PFSK-1 (cell line): ENCODE measurements at regions not wholly inside any gene's neighbourhood (a gene's known extent, or its start where the extent isn't known, plus 50 kb on each side); places are given as distances from the start of the nearest gene placed in this dataset.

Experiments
- FOXP2 ChIP-seq: optimal IDR thresholded peaks from 2 replicates; pipeline ENCODE3; 2011; ENCODE audit warnings: borderline replicate concordance, control low read depth, inconsistent platforms; ENCODE audit not compliant: insufficient read depth; ENCODE audit errors: extremely low read length, extremely low read depth
- POLR2AphosphoS5 ChIP-seq: IDR thresholded peaks from 2 replicates; pipeline ENCODE4 v1.6.1; 2012; ENCODE audit warnings: low read depth, mild to moderate bottlenecking, control low read depth, low read length, moderate library complexity
- REST ChIP-seq, 2 experiments: IDR thresholded peaks; 2 replicates each; pipeline versions ENCODE4 v1.6.1 to v1.8.0; 2011 to 2012; ENCODE audit warnings: low read depth in 2 of 2, low read length in 2 of 2, control low read depth in 1 of 2, inconsistent platforms in 1 of 2, mild to moderate bottlenecking in 1 of 2, moderate library complexity in 1 of 2; ENCODE audit not compliant: insufficient read depth in 1 of 2
- SIN3A ChIP-seq: IDR thresholded peaks from 2 replicates; pipeline ENCODE4 v1.6.1; 2012; ENCODE audit warnings: mild to moderate bottlenecking, low read length, moderate library complexity, borderline replicate concordance; ENCODE audit not compliant: insufficient read depth
- TAF1 ChIP-seq: IDR thresholded peaks from 2 replicates; pipeline ENCODE4 v1.6.1; 2012; ENCODE audit warnings: low read length, control low read depth, borderline replicate concordance; ENCODE audit not compliant: insufficient read depth

GRCh38 chr4:86483773-86484172 is 110.3 kb upstream of the PTPN13 start:
- TF ChIP-seq POLR2AphosphoS5, result no peak
- TF ChIP-seq SIN3A, result no peak
- TF ChIP-seq REST (IDR thresholded peaks at IDR 0.05; ENCODE audit: insufficient read depth in 1 of 2, low read depth in 2 of 2, low read length in 2 of 2), result no peak
- TF ChIP-seq FOXP2, result no peak
- no peak for TF ChIP-seq TAF1

DNA sequence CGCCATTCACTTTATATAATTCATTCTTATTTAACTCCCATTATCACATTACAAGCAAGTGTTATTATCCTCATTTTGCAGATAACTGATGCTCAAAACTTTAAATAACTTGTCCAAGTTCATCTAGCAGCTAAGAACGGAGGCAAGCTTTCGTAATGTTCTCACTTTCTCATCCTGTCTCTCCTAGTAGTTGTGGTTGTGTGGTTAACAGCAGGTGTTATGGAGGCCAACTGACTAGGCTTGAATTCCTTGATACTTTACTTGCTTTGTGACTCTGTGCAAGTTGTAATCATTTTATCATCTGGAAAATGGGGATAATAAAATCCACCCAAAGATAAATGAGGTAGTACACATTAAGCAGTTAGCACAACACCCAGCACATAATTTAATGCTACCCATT is 109.9 kb upstream of the PTPN13 start:
- TF ChIP-seq REST (IDR thresholded peaks at IDR 0.05; ENCODE audit: insufficient read depth in 1 of 2, low read depth in 2 of 2, low read length in 2 of 2) (no peak), SIN3A (no peak), TAF1 (no peak)

- no peak for TF ChIP-seq SIN3A
- TF ChIP-seq POLR2AphosphoS5, result no peak
- no peak for TF ChIP-seq FOXP2
- TF ChIP-seq TAF1, result no peak
- no peak for TF ChIP-seq REST (IDR thresholded peaks at IDR 0.05; ENCODE audit: insufficient read depth in 1 of 2, low read depth in 2 of 2, low read length in 2 of 2)
These were observed 106.3 kb upstream of the PTPN13 start for GRCh38 chr4:86487738-86488348.

DNA sequence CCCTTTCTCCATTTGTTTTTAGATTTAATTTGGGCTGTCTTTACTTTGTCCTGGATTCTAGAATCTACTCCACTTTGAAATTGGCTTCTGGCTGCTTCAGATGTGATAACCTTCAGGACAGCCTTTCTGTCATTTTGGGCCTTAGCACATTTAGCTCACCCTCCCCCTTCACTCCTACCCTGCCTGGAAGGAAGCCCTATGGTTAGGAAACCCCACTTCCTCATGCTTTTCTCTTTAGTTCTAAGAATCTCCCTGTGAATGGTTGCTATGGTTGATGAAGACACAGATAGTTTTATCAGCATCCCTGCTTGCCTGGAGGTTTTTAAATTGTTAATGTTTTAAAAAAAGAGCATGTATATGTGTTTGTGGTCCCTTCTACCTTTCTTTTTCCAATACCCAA is 100.7 kb upstream of the PTPN13 start:
- TF ChIP-seq REST (IDR thresholded peaks at IDR 0.05; ENCODE audit: insufficient read depth in 1 of 2, low read depth in 2 of 2, low read length in 2 of 2) (no peak), TAF1 (no peak), FOXP2 (no peak)
